ENCODE measurements at regions not wholly inside any gene's neighbourhood (a gene's known extent, or its start where the extent isn't known, plus 50 kb on each side); places are given as distances from the start of the nearest gene placed in this dataset.

GRCh38 chr3:194972641-194973040, 287.0 kb downstream of the FAM43A start:
- no peak for DNase-seq (ENCODE audit: low spot score)

GRCh38 chr3:194973366-194974000, 287.8 kb downstream of the FAM43A start:
- DNase-seq (ENCODE audit: low spot score), result no peak

DNA sequence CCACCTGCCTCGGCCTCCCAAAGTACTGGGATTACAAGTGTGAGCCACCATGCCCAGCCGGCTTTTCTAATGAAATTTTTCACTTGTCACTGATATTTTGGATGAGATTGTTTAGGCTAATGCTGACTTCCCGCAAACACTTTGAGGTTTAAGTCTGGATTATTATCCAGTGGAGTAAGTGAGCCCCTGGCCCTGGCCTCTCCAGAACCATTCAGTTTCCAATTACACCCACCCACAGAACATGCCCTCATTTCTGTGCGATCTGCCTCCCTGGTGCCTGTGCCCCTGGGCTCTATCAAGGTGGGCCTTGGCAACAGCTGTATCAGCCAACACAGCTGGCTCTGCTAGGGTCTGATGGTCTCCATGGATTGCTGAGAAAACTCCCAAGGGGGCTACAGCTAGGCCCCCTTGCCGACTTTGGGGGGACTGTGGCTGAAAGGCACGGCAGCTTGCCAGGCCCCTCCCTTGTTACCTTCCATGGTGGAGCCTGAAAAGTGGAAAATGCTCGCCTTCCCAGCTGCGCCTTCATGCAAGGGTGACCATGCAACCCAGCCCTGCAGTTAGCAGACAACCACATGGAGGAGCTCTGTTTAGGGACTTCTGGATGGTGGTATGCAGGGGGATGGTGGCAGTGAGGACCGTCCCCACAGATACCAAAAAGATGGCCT, 288.9 kb downstream of the FAM43A start:
- DNase-seq (ENCODE audit: low spot score), result no peak

DNA sequence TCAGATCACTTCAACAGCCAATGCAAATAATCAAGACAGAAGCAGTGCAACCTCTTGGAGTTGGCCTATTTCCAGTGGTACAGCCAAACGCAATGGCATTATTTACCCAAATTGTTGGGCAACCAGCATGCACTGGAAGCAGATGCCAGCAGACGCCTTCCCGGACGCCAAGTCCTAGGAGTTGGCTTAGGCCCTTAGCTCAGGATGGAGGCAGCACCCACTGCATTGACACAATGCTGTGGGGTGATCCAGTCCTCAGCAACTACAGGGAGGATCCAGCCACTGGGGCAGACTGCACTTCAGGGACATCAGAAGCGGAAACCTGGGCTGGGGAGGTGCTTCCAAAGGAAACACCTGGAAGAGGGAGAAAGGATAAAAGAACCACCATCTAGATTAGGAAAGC, 290.4 kb downstream of the FAM43A start:
- no peak for DNase-seq (ENCODE audit: low spot score)

GRCh38 chr3:194976874-194977273, 291.2 kb downstream of the FAM43A start:
- DNase-seq (ENCODE audit: low spot score), result no peak

- DNase-seq (ENCODE audit: low spot score), result no peak
Observed at GRCh38 chr3:194977356-194977755, 291.7 kb downstream of the FAM43A start.

- DNase-seq (ENCODE audit: low spot score), result no peak
Observed at GRCh38 chr3:194979173-194979572, 291.8 kb downstream of the XXYLT1 start.

GRCh38 chr3:194982472-194982871, 288.5 kb downstream of the XXYLT1 start:
- no peak for DNase-seq (ENCODE audit: low spot score)

GRCh38 chr3:194983121-194983520, 287.8 kb downstream of the XXYLT1 start:
- DNase-seq (ENCODE audit: low spot score), result no peak

DNA sequence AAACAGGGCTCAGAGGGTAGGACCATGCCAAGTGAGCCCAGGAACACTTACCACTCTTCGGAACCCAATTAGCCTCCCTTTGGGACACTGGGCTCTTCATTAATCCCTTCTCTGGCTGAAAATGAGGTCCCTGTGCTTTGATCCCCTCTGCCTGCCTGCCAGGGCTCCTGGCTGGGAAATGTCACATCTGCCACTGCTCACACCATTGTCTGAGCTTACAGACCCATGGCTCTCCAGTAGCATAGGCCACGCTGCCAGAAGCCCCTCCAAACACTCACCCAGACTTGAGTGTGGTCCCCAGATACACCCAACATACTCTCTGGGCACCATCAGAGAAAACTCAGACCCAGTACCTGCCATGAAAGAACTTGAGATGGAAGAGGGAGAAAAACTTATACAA, 287.3 kb downstream of the XXYLT1 start:
- no peak for DNase-seq (ENCODE audit: low spot score)

DNA sequence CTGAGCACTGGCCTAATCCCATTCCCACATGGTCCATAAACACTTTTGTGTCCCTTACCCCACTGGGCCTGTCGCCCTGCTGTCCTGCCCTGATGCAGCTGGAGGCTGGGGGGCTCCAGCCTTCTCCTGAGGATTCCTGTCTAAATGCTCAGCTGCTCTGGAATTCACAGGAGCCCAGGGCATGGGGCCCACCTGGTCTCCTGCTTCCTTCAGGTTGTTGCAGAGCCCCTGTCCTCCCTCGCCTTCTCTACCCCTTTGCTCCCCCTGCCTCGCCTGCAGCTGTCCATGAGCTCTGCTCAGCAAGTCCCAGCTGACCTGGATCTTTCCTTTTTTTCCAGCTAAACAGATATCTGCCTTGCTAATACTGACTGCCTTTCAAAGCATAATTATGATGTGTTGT, 286.9 kb downstream of the XXYLT1 start:
- no peak for DNase-seq (ENCODE audit: low spot score)

DNA sequence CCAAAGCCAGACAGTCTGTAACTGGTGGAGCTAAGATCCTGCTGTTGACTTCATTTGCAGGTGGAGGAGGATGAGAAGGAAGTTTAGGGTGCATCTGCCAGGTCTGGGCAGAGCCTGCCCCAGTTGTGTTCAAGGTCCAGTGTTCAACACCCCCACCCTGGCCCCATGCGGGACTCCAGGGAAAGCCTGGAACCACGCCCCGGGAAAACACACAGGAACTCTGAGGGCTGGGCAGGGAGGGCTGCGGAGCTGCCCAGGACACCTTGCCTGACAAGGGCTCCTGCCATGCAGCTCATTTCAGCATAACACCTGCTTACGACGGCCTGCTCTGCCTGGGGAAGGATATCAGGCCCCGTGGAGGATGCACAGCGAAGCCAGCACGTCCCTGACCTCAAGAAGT, 286.3 kb downstream of the XXYLT1 start:
- no peak for DNase-seq (ENCODE audit: low spot score)

DNA sequence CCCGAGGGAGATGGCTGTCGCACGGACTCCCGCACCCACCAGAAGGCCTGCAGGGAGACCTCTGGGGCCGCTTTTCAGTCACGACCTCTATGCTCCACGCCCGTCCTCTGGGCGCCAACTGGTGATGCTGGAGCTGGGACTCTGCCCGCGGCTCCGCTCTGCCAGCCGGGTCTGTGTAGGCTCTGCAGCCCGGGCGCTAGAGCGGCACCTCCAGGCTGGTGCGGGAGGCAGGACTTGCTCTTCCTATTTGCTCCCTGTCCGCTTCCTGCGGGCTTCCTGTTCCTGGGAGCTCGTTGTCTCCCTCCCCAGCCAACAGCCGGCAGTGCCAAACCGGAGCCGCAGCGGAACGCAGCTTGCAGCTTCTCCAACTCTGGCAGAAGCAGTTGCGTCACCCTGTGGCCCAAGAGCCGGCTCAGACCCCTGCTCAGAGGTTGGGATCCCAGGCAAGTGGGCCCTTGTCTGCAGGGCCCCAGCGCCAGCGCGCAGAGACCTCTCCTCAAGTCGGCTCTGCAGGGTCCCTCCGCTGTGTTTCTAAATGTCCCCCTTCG, 285.9 kb downstream of the XXYLT1 start:
- DNase-seq (ENCODE audit: low spot score), result peak; percentile 34

GRCh38 chr3:194986208-194987043, 284.5 kb downstream of the XXYLT1 start:
- DNase-seq (ENCODE audit: low spot score), result no peak

DNA sequence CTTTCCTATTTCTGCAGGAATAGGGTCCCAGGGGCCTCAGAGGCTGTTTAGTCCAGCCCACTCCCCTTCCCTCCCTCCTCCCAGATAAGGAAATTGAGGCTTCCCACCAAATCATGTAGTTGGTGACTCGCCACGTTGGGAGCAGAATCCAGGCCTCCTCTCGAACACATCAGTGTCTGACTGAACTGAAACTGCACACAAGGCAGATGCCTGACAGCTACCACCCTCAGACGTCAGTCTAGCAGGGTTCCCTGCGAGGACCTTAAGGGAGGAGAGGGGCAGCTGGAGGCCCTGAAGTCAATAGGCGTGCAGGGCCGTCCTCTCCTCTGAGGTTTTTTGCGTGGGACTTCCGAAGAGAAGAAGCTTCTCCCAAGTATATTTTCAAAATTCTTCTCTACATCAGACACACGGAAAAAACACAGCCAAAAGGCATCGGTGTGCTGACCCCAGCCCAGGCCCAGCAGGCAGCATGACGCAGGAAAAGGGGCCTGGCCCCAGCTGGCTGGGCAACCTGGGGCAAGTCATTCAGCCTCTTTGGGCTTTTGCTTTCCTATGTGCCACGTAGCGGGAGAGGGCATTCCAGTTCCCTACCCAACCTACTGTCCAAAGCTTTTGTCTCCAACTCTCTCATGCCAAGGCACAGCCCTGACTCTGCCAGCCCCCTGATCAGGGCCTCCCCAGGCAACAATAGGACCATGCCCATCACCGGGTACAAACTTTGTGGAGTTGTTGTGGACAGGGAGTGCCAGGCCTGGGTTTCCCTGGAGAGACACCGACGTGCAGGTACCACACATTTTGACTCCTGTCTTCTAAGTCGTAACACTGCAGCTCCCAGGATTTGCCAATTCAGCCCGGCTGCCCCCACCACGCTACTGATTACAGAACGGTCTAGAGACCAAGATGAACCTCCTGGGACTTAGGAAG, 283.1 kb downstream of the XXYLT1 start:
- no peak for DNase-seq (ENCODE audit: low spot score)

DNA sequence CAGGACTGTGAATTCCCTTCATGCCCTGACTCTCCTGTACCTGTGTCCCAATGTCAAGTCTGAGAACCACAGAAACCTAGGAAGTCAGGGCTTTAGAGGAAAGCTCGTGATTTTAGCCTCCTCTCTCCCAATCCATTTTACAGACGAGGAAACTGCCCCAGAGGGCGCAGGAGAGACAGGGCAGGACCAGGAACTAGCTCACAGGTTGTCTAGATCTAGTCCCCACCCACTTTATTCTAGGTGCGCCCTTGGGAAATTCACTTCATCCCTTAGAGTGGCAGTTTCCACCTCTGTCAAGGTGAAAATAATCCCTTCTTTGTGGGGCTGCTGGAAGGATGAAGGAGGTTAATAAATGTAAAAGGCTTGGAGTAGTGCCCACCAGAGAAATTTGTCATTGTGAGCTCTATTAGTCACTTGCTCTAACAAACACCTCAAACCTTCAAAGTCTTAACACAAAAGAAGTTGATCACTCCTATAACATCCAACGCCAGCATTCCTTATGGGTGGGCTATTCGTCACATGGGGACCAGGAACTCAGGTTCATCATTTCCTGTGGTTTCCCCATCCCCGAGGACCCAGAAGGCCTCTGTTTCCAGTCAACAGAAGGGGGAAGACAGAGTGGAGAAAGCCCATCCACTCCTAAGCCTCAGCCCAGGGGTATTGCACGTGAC, 282.3 kb downstream of the XXYLT1 start:
- no peak for DNase-seq (ENCODE audit: low spot score)

GRCh38 chr3:194989241-194989640, 281.7 kb downstream of the XXYLT1 start:
- DNase-seq (ENCODE audit: low spot score), result no peak

- DNase-seq (ENCODE audit: low spot score), result no peak
Observed at GRCh38 chr3:194990454-194991337, 280.3 kb downstream of the XXYLT1 start.

- no peak for DNase-seq (ENCODE audit: low spot score)
Observed at GRCh38 chr3:194991338-194991654, 279.7 kb downstream of the XXYLT1 start.

DNA sequence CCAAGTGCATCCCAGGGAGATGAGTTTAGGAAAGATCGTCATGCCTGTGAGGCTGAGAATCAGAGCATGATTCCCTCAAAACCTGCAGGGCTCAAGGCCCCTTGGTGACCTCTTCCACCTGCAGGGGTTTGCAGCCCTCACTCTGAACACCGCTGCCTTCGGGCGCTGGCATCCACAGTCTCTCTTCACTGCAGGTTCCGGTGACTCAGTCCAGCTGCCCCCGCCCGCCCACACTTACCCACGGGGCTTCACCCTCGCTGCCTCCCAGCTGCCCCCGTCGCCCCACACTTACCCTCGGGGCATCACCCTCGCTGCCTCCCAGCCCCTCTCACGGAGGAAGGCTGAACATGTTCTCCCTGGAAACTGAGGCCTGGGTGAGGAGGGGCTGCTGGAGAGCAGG, 277.1 kb downstream of the XXYLT1 start:
- DNase-seq (ENCODE audit: low spot score), result no peak
